Tibial nerve (tissue), 4 donors: ENCODE measurements at regions not wholly inside any gene's neighbourhood (a gene's known extent, or its start where the extent isn't known, plus 50 kb on each side); places are given as distances from the start of the nearest gene placed in this dataset.

ENCODE experiments used
- DNase-seq, 2 donors: peaks; one replicate each; pipeline ENCODE4 v3.0.0-alpha.2; 2019; ENCODE audit warnings: low spot score in 2 of 2
- H3K27ac ChIP-seq, 4 donors: fragments of 200-600 bp; sonication (generic) in 3 of 4; one replicate each; pipeline ENCODE4 v1.5.1; 2017 to 2019; ENCODE audit warnings: mild to moderate bottlenecking in 1 of 4
- H3K27me3 ChIP-seq, 2 donors: fragments of 200-600 bp; sonication (generic) in 1 of 2; one replicate each; pipeline versions ENCODE4 v1.5.1 to v1.6.0; 2017 to 2019
- H3K36me3 ChIP-seq, 3 donors: fragments of 200-600 bp; sonication (generic); one replicate each; pipeline ENCODE4 v1.5.1; 2018 to 2019
- H3K4me1 ChIP-seq, 4 donors: fragments of 200-600 bp; sonication (generic) in 3 of 4; one replicate each; pipeline ENCODE4 v1.5.1; 2017 to 2019
- H3K4me3 ChIP-seq, 4 donors: fragments of 200-600 bp; sonication (generic) in 3 of 4; one replicate each; pipeline ENCODE4 v1.5.1; 2017 to 2019; ENCODE audit warnings: mild to moderate bottlenecking in 1 of 4, moderate library complexity in 1 of 4
- H3K9me3 ChIP-seq, 4 donors: fragments of 200-600 bp; sonication (generic) in 3 of 4; one replicate each; pipeline ENCODE4 v1.5.1; 2017 to 2019
- CTCF ChIP-seq, 5 experiments: fragments of 200-600 bp in 3 of 5; fragments of 450-650 bp in 2 of 5; sonication (generic) in 3 of 5; IDR thresholded peaks; one replicate each; pipeline ENCODE4 v1.5.1; 2016 to 2019; ENCODE audit warnings: antibody characterized with exemption in 5 of 5, mild to moderate bottlenecking in 3 of 5, moderate library complexity in 2 of 5
- EP300 ChIP-seq, 2 donors: sonication (generic); formaldehyde crosslinking; IDR thresholded peaks; one replicate each; pipeline ENCODE4 v1.6.1; 2017; ENCODE audit warnings: antibody characterized with exemption in 2 of 2, mild to moderate bottlenecking in 1 of 2
- POLR2A ChIP-seq, 2 donors: fragments of 450-650 bp; IDR thresholded peaks; one replicate each; pipeline ENCODE4 v1.6.1; 2017; ENCODE audit warnings: antibody characterized with exemption in 2 of 2, mild to moderate bottlenecking in 2 of 2, moderate library complexity in 2 of 2
- WGBS, 2 donors: methylation state at CpG; one replicate each; pipeline ENCODE4 v1.1.5; 2018; 5-methylcytosine and 5-hydroxymethylcytosine counted together

- WGBS, 2 donors, result 92 to 95% methylated on average over 2 of the region's 2 CpGs
- peaks cover 0 to 6% (median 0%) of the 10 kb centered on the region in 4 donors for H3K9me3 ChIP-seq
- no peak for DNase-seq
- no peak for TF ChIP-seq POLR2A (IDR thresholded peaks at IDR 0.05)
- no peak for TF ChIP-seq EP300 (IDR thresholded peaks at IDR 0.05)
- no peak for TF ChIP-seq CTCF (IDR thresholded peaks at IDR 0.05)
- no peaks in the 10 kb centered on the region for H3K27me3 ChIP-seq
- no peak overlapping the region for H3K27ac ChIP-seq
- no peaks in the 10 kb centered on the region for H3K36me3 ChIP-seq
- no peaks in the 10 kb centered on the region for H3K4me1 ChIP-seq
- no peak overlapping the region for H3K4me3 ChIP-seq
Measured at GRCh38 chr9:7318920-7319319, 480.7 kb downstream of the DMAC1 start.

GRCh38 chr9:7316967-7317366 lies 482.6 kb downstream of the DMAC1 start:
- Histone ChIP-seq H3K27ac (peak overlapping the region in 1 of 4 donors; percentile 62), H3K27me3 (no peaks in the 10 kb centered on the region), H3K4me3 (no peak overlapping the region), H3K4me1 (no peaks in the 10 kb centered on the region), H3K36me3 (no peaks in the 10 kb centered on the region), H3K9me3 (peaks cover 0 to 25% (median 0%) of the 10 kb centered on the region in 4 donors)
- TF ChIP-seq POLR2A (IDR thresholded peaks at IDR 0.05), result no peak
- TF ChIP-seq EP300 (IDR thresholded peaks at IDR 0.05), result no peak
- TF ChIP-seq CTCF (IDR thresholded peaks at IDR 0.05), result no peak
- DNase-seq, result no peak
- WGBS, 2 donors, result 79 to 81% methylated on average over 4 of the region's 4 CpGs

GRCh38 chr9:7316166-7316795 lies 483.3 kb downstream of the DMAC1 start:
- TF ChIP-seq EP300 (IDR thresholded peaks at IDR 0.05), result no peak
- TF ChIP-seq CTCF (IDR thresholded peaks at IDR 0.05), result no peak
- no peak for TF ChIP-seq POLR2A (IDR thresholded peaks at IDR 0.05)
- no peak for DNase-seq
- Histone ChIP-seq H3K36me3 (no peaks in the 10 kb centered on the region), H3K27ac (peak overlapping the region in 1 of 4 donors; percentile 62), H3K9me3 (peaks cover 0 to 28% (median 0%) of the 10 kb centered on the region in 4 donors), H3K4me3 (no peak overlapping the region), H3K27me3 (no peaks in the 10 kb centered on the region), H3K4me1 (no peaks in the 10 kb centered on the region)
- 51 to 68% methylated on average over 3 of the region's 3 CpGs for WGBS, 2 donors

- Histone ChIP-seq H3K4me1 (no peaks in the 10 kb centered on the region), H3K4me3 (no peak overlapping the region), H3K9me3 (peaks cover 0 to 28% (median 0%) of the 10 kb centered on the region in 4 donors), H3K27me3 (no peaks in the 10 kb centered on the region), H3K27ac (no peak overlapping the region), H3K36me3 (no peaks in the 10 kb centered on the region)
- no peak for TF ChIP-seq CTCF (IDR thresholded peaks at IDR 0.05)
- TF ChIP-seq EP300 (IDR thresholded peaks at IDR 0.05), result no peak
- no peak for TF ChIP-seq POLR2A (IDR thresholded peaks at IDR 0.05)
- no peak for DNase-seq
- 70 to 85% methylated on average over 3 of the region's 3 CpGs for WGBS, 2 donors
Measured at GRCh38 chr9:7315746-7316145, 483.8 kb downstream of the DMAC1 start.

- WGBS, 2 donors, result 91 to 92% methylated on average over 3 of the region's 3 CpGs
- TF ChIP-seq EP300 (IDR thresholded peaks at IDR 0.05) (no peak), CTCF (IDR thresholded peaks at IDR 0.05) (no peak), POLR2A (IDR thresholded peaks at IDR 0.05) (no peak)
- Histone ChIP-seq H3K27me3 (no peaks in the 10 kb centered on the region), H3K9me3 (peaks cover 0 to 34% (median 0%) of the 10 kb centered on the region in 4 donors), H3K4me3 (no peak overlapping the region), H3K36me3 (no peaks in the 10 kb centered on the region), H3K4me1 (no peaks in the 10 kb centered on the region), H3K27ac (no peak overlapping the region)
- DNase-seq, result no peak
Measured at GRCh38 chr9:7315116-7315515, 484.5 kb downstream of the DMAC1 start.
